ENCODE measurements at regions not wholly inside any gene's neighbourhood (a gene's known extent, or its start where the extent isn't known, plus 50 kb on each side); places are given as distances from the start of the nearest gene placed in this dataset.

DNA sequence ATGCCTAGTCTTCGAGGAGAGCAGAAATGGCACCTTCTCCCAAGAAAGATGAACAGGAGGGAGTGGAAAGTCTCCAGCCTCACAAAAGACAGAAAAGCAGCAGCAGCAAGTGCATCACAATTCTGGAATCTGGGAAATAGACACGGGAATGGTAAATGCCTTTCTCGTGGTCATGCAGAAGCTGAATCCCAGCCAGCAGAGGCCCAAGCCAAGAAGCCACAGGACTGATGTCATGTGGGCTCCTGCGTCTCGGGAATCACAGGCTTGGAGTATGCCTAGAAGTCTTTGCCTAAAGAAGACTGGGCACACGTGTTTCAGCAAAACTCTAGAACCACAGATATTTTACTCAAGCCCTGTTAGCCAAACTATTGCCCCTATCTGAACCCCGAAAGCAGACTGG, 260.3 kb upstream of the PLD5 start:
- POLR2A ChIA-PET, result no interaction called here
- H3K36me3 ChIP-seq (ENCODE audit: control insufficient read depth, insufficient read depth, low read length), result no peaks in the 10 kb centered on the region
- in situ Hi-C loops (cut with HindIII; ENCODE audit: low pct_unique_long_range_greater_than_20kb, low sequenced_read_pairs), result no loop called here
- CTCF ChIA-PET, result no interaction called here
- H3K4me3 ChIP-seq (ENCODE audit: low read depth in 2 of 2, low read length in 2 of 2), result no peak overlapping the region
- TF ChIP-seq TCF7L2 (IDR thresholded peaks at IDR 0.05; ENCODE audit: low read depth, low read length) (no peak), CTCF (IDR thresholded peaks at IDR 0.05) (no peak), SIN3A (IDR thresholded peaks at IDR 0.05; ENCODE audit: borderline replicate concordance, insufficient read depth, low read depth, low read length) (no peak), POLR2AphosphoS5 (IDR thresholded peaks at IDR 0.05; ENCODE audit: low read depth, low read length) (no peak)
- TF ChIP-seq, protein P1, sequence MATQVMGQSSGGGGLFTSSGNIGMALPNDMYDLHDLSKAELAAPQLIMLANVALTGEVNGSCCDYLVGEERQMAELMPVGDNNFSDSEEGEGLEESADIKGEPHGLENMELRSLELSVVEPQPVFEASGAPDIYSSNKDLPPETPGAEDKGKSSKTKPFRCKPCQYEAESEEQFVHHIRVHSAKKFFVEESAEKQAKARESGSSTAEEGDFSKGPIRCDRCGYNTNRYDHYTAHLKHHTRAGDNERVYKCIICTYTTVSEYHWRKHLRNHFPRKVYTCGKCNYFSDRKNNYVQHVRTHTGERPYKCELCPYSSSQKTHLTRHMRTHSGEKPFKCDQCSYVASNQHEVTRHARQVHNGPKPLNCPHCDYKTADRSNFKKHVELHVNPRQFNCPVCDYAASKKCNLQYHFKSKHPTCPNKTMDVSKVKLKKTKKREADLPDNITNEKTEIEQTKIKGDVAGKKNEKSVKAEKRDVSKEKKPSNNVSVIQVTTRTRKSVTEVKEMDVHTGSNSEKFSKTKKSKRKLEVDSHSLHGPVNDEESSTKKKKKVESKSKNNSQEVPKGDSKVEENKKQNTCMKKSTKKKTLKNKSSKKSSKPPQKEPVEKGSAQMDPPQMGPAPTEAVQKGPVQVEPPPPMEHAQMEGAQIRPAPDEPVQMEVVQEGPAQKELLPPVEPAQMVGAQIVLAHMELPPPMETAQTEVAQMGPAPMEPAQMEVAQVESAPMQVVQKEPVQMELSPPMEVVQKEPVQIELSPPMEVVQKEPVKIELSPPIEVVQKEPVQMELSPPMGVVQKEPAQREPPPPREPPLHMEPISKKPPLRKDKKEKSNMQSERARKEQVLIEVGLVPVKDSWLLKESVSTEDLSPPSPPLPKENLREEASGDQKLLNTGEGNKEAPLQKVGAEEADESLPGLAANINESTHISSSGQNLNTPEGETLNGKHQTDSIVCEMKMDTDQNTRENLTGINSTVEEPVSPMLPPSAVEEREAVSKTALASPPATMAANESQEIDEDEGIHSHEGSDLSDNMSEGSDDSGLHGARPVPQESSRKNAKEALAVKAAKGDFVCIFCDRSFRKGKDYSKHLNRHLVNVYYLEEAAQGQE (IDR thresholded peaks at IDR 0.05; ENCODE audit: insufficient read depth in 1 of 2, low read depth in 2 of 2, low read length in 1 of 2), result no peak
- H3K4me1 ChIP-seq (ENCODE audit: control insufficient read depth, insufficient read depth, low read length), result no peaks in the 10 kb centered on the region
- DNase-seq (ENCODE audit: low read depth, low spot score), result no peak
- ATAC-seq, result no peak
- no TSS peak for BruUV-seq (replicated peaks)
- no peak overlapping the region for H3K27ac ChIP-seq (ENCODE audit: low read length)
- no peaks in the 10 kb centered on the region for H3K9me3 ChIP-seq (ENCODE audit: control insufficient read depth, insufficient read depth, low read depth, low read length)
- intact Hi-C loops (cut with micrococcal nuclease; ENCODE audit: unreplicated experiment), result no loop called here
- H3K27me3 ChIP-seq (ENCODE audit: control insufficient read depth, insufficient read depth, low read length), result no peaks in the 10 kb centered on the region; the same call in 1 of the 2 replicates

DNA sequence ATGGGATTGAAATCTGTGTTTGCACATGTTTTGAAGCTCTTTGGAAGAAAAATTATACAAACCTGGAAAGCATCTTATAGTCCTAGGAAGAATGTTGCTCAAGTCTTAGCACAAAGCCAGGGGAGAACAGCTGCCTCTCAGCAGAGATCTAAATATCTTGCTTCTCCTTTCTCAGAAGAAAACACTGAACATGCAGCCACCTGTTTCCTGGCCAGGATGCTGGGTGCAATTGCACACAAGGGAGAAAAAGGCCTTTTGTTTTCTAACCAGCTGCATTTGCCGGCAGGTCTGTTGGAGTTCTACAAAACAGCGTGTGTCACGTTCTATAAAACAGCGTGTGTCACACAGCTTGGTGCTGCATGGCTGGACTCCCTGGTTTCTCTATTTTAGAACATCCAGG, 259.6 kb upstream of the PLD5 start:
- Histone ChIP-seq H3K4me3 (ENCODE audit: low read depth in 2 of 2, low read length in 2 of 2) (no peak overlapping the region), H3K4me1 (ENCODE audit: control insufficient read depth, insufficient read depth, low read length) (no peaks in the 10 kb centered on the region), H3K9me3 (ENCODE audit: control insufficient read depth, insufficient read depth, low read depth, low read length) (no peaks in the 10 kb centered on the region), H3K36me3 (ENCODE audit: control insufficient read depth, insufficient read depth, low read length) (no peaks in the 10 kb centered on the region), H3K27ac (ENCODE audit: low read length) (no peak overlapping the region), H3K27me3 (ENCODE audit: control insufficient read depth, insufficient read depth, low read length) (no peaks in the 10 kb centered on the region; the same call in 1 of the 2 replicates)
- POLR2A ChIA-PET, result no interaction called here
- CTCF ChIA-PET, result no interaction called here
- ATAC-seq, result no peak
- BruUV-seq (replicated peaks), result no TSS peak
- intact Hi-C loops (cut with micrococcal nuclease; ENCODE audit: unreplicated experiment), result no loop called here
- DNase-seq (ENCODE audit: low read depth, low spot score), result no peak
- in situ Hi-C loops (cut with HindIII; ENCODE audit: low pct_unique_long_range_greater_than_20kb, low sequenced_read_pairs), result no loop called here
- TF ChIP-seq SIN3A (IDR thresholded peaks at IDR 0.05; ENCODE audit: borderline replicate concordance, insufficient read depth, low read depth, low read length) (no peak), CTCF (IDR thresholded peaks at IDR 0.05) (no peak), POLR2AphosphoS5 (IDR thresholded peaks at IDR 0.05; ENCODE audit: low read depth, low read length) (no peak), TCF7L2 (IDR thresholded peaks at IDR 0.05; ENCODE audit: low read depth, low read length) (no peak)
- TF ChIP-seq, protein P1 (IDR thresholded peaks at IDR 0.05; ENCODE audit: insufficient read depth in 1 of 2, low read depth in 2 of 2, low read length in 1 of 2), result no peak
